ENCODE measurements at regions not wholly inside any gene's neighbourhood (a gene's known extent, or its start where the extent isn't known, plus 50 kb on each side); places are given as distances from the start of the nearest gene placed in this dataset.

DNA sequence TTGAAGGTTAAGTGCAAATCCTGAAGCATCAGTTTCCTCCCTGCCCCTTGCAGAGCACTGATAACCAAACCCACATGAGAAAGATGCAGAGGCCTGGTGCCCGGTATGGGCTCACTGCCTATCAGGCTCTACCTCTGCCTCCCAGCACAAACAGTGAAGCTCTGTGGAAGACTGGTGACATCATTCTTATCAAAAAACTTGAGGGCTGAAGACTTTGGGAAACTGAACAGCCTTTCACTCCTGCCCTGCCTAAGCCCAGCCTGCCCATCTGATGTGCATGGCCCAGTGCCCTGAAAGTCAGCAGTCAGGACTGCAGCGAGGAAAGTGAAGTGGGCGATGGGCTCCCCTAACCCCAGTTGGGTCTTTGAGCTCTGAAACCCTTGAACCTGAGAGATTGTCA lies 174.8 kb upstream of the ARL4C start:
- H3K27ac ChIP-seq (ENCODE audit: low read length): no peak overlapping the region
- no peak for ATAC-seq (ENCODE audit: insufficient read depth, low read depth)

DNA sequence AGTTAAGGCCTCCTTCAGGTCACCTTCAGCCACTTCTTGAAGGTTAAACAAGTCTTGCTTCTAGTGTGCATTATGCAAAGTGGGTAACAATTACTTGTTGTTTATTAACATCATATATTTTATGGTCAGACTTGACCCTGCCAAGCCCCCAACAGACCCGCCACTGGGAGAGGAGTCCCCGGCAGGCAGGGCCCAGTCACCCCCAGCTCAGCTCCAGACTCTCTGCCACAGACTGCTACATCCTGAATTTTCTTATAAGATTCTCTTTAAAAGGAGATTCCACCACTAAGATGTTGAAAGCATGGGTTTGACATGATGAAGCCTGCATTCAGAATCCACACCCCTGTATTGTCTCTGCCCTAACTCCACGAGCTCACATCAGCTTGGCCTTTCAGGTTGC lies 174.3 kb upstream of the ARL4C start:
- Histone ChIP-seq H3K4me1 (ENCODE audit: insufficient read depth, low read length) (no peaks in the 10 kb centered on the region), H3K36me3 (ENCODE audit: insufficient read depth, low read length) (no peaks in the 10 kb centered on the region), H2AFZ (ENCODE audit: low read depth, low read length) (no peak overlapping the region), H3K9me3 (ENCODE audit: insufficient read depth, low read length, severe bottlenecking) (no peaks in the 10 kb centered on the region), H3K79me2 (ENCODE audit: insufficient read depth, low read length) (no peaks in the 10 kb centered on the region), H3K9ac (ENCODE audit: low read depth, low read length) (no peak overlapping the region), H4K20me1 (ENCODE audit: insufficient read depth, low read length) (no peaks in the 10 kb centered on the region), H3K4me3 (ENCODE audit: low read depth in 1 of 2, low read length in 2 of 2) (no peak overlapping the region), H3K27ac (ENCODE audit: low read length) (no peak overlapping the region), H3K4me2 (ENCODE audit: insufficient read depth, low read length) (no peak overlapping the region), H3K27me3 (ENCODE audit: insufficient read depth, low read length, poor library complexity) (peaks cover 5% of the 10 kb centered on the region)
- no peak for DNase-seq
- TF ChIP-seq, protein P1, sequence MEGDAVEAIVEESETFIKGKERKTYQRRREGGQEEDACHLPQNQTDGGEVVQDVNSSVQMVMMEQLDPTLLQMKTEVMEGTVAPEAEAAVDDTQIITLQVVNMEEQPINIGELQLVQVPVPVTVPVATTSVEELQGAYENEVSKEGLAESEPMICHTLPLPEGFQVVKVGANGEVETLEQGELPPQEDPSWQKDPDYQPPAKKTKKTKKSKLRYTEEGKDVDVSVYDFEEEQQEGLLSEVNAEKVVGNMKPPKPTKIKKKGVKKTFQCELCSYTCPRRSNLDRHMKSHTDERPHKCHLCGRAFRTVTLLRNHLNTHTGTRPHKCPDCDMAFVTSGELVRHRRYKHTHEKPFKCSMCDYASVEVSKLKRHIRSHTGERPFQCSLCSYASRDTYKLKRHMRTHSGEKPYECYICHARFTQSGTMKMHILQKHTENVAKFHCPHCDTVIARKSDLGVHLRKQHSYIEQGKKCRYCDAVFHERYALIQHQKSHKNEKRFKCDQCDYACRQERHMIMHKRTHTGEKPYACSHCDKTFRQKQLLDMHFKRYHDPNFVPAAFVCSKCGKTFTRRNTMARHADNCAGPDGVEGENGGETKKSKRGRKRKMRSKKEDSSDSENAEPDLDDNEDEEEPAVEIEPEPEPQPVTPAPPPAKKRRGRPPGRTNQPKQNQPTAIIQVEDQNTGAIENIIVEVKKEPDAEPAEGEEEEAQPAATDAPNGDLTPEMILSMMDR (IDR thresholded peaks at IDR 0.05; ENCODE audit: borderline replicate concordance, extremely low read depth, low read length, poor library complexity, severe bottlenecking): no peak
- no peak for TF ChIP-seq EZH2 (IDR thresholded peaks at IDR 0.05; ENCODE audit: borderline replicate concordance, low read depth, low read length, severe bottlenecking)
- no peak for ATAC-seq (ENCODE audit: insufficient read depth, low read depth)

More for the DNA sequence above, 174.8 kb upstream of the ARL4C start:
- no peak for DNase-seq
- Histone ChIP-seq H3K27me3 (ENCODE audit: insufficient read depth, low read length, poor library complexity) (peaks cover 5% of the 10 kb centered on the region), H3K4me2 (ENCODE audit: insufficient read depth, low read length) (no peak overlapping the region), H4K20me1 (ENCODE audit: insufficient read depth, low read length) (no peaks in the 10 kb centered on the region), H3K9ac (ENCODE audit: low read depth, low read length) (no peak overlapping the region), H3K9me3 (ENCODE audit: insufficient read depth, low read length, severe bottlenecking) (no peaks in the 10 kb centered on the region), H3K36me3 (ENCODE audit: insufficient read depth, low read length) (no peaks in the 10 kb centered on the region), H2AFZ (ENCODE audit: low read depth, low read length) (no peak overlapping the region), H3K79me2 (ENCODE audit: insufficient read depth, low read length) (no peaks in the 10 kb centered on the region), H3K4me1 (ENCODE audit: insufficient read depth, low read length) (no peaks in the 10 kb centered on the region), H3K4me3 (ENCODE audit: low read depth in 1 of 2, low read length in 2 of 2) (no peak overlapping the region)
- TF ChIP-seq, protein P1 (IDR thresholded peaks at IDR 0.05; ENCODE audit: borderline replicate concordance, extremely low read depth, low read length, poor library complexity, severe bottlenecking): no peak
- TF ChIP-seq EZH2 (IDR thresholded peaks at IDR 0.05; ENCODE audit: borderline replicate concordance, low read depth, low read length, severe bottlenecking): no peak

DNA sequence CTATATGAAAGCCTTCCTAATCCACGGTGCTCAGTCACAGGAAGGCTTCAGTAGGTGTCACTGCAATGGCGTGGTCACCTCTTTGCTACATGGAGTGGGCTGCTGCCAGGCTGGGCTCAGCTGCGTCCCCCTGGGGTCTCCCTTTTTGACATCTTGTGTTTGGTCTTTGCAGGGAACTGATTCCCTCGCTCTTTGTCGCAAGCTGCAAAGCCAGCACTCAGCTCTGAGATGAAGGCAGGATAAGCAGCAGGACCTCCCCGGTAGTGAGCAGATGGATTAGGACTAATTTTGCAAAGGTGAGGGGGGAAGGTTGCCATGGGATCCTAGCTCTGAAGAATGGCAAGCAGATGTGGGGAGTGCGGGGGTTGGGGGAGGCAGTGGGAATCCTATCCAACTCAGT lies 173.9 kb upstream of the ARL4C start:
- H3K9me3 ChIP-seq (ENCODE audit: insufficient read depth, low read length, severe bottlenecking): no peaks in the 10 kb centered on the region
- no peak overlapping the region for H2AFZ ChIP-seq (ENCODE audit: low read depth, low read length)
- H3K27me3 ChIP-seq (ENCODE audit: insufficient read depth, low read length, poor library complexity): peaks cover 5% of the 10 kb centered on the region
- no peaks in the 10 kb centered on the region for H3K79me2 ChIP-seq (ENCODE audit: insufficient read depth, low read length)
- DNase-seq (no peak), ATAC-seq (ENCODE audit: insufficient read depth, low read depth) (no peak)
- no peaks in the 10 kb centered on the region for H3K36me3 ChIP-seq (ENCODE audit: insufficient read depth, low read length)
- TF ChIP-seq, protein P1 (IDR thresholded peaks at IDR 0.05; ENCODE audit: borderline replicate concordance, extremely low read depth, low read length, poor library complexity, severe bottlenecking): no peak
- TF ChIP-seq EZH2 (IDR thresholded peaks at IDR 0.05; ENCODE audit: borderline replicate concordance, low read depth, low read length, severe bottlenecking): no peak
- no peaks in the 10 kb centered on the region for H4K20me1 ChIP-seq (ENCODE audit: insufficient read depth, low read length)
- H3K4me1 ChIP-seq (ENCODE audit: insufficient read depth, low read length): no peaks in the 10 kb centered on the region
- H3K4me2 ChIP-seq (ENCODE audit: insufficient read depth, low read length): no peak overlapping the region
- no peak overlapping the region for H3K9ac ChIP-seq (ENCODE audit: low read depth, low read length)
- H3K4me3 ChIP-seq (ENCODE audit: low read depth in 1 of 2, low read length in 2 of 2): no peak overlapping the region
- no peak overlapping the region for H3K27ac ChIP-seq (ENCODE audit: low read length)

GRCh38 chr2:234670052-234670451 lies 173.2 kb upstream of the ARL4C start:
- no peaks in the 10 kb centered on the region for H3K36me3 ChIP-seq (ENCODE audit: insufficient read depth, low read length)
- peaks cover 5% of the 10 kb centered on the region for H3K27me3 ChIP-seq (ENCODE audit: insufficient read depth, low read length, poor library complexity)
- H3K4me2 ChIP-seq (ENCODE audit: insufficient read depth, low read length): no peak overlapping the region
- no peaks in the 10 kb centered on the region for H3K9me3 ChIP-seq (ENCODE audit: insufficient read depth, low read length, severe bottlenecking)
- ATAC-seq (ENCODE audit: insufficient read depth, low read depth): no peak
- DNase-seq: no peak
- no peak overlapping the region for H3K4me3 ChIP-seq (ENCODE audit: low read depth in 1 of 2, low read length in 2 of 2)
- no peak overlapping the region for H2AFZ ChIP-seq (ENCODE audit: low read depth, low read length)
- TF ChIP-seq, protein P1 (IDR thresholded peaks at IDR 0.05; ENCODE audit: borderline replicate concordance, extremely low read depth, low read length, poor library complexity, severe bottlenecking): no peak
- no peak for TF ChIP-seq EZH2 (IDR thresholded peaks at IDR 0.05; ENCODE audit: borderline replicate concordance, low read depth, low read length, severe bottlenecking)
- H3K9ac ChIP-seq (ENCODE audit: low read depth, low read length): no peak overlapping the region
- no peak overlapping the region for H3K27ac ChIP-seq (ENCODE audit: low read length)
- no peaks in the 10 kb centered on the region for H3K4me1 ChIP-seq (ENCODE audit: insufficient read depth, low read length)
- no peaks in the 10 kb centered on the region for H4K20me1 ChIP-seq (ENCODE audit: insufficient read depth, low read length)
- H3K79me2 ChIP-seq (ENCODE audit: insufficient read depth, low read length): no peaks in the 10 kb centered on the region

Measured in DND-41 (cell line).